HG03442 (cell line): ENCODE measurements at regions not wholly inside any gene's neighbourhood (a gene's known extent, or its start where the extent isn't known, plus 50 kb on each side); places are given as distances from the start of the nearest gene placed in this dataset.

ENCODE experiments used
- ATAC-seq: cut with Tn5 transposase; IDR thresholded peaks from one replicate; pipeline ENCODE4 v1.9.1; 2021; ENCODE audit warnings: mild to moderate bottlenecking, moderate library complexity; ENCODE audit not compliant: unreplicated experiment

GRCh38 chr2:150417278-150417677 is 70.2 kb downstream of the RND3 start:
- ATAC-seq = no peak

GRCh38 chr2:150415022-150415421 is 72.4 kb downstream of the RND3 start:
- ATAC-seq = no peak

GRCh38 chr2:150413910-150414309 is 73.6 kb downstream of the RND3 start:
- no peak for ATAC-seq

GRCh38 chr2:150413366-150413765 is 74.1 kb downstream of the RND3 start:
- no peak for ATAC-seq

GRCh38 chr2:150410809-150411208 is 76.7 kb downstream of the RND3 start:
- ATAC-seq = no peak

GRCh38 chr2:150409196-150409595 is 78.3 kb downstream of the RND3 start:
- ATAC-seq = no peak

GRCh38 chr2:150404147-150404546 is 83.3 kb downstream of the RND3 start:
- ATAC-seq = no peak

GRCh38 chr2:150403457-150403856 is 84.0 kb downstream of the RND3 start:
- peak; percentile 83 for ATAC-seq

GRCh38 chr2:150402953-150403352 is 84.5 kb downstream of the RND3 start:
- no peak for ATAC-seq

GRCh38 chr2:150400849-150401248 is 86.6 kb downstream of the RND3 start:
- no peak for ATAC-seq

GRCh38 chr2:150392614-150393013 is 94.9 kb downstream of the RND3 start:
- no peak for ATAC-seq

GRCh38 chr2:150391779-150392178 is 95.7 kb downstream of the RND3 start:
- ATAC-seq = no peak

GRCh38 chr2:150389447-150389846 is 98.0 kb downstream of the RND3 start:
- no peak for ATAC-seq

- ATAC-seq = no peak
These were observed 99.2 kb downstream of the RND3 start for GRCh38 chr2:150388289-150388625.

- no peak for ATAC-seq
These were observed 99.7 kb downstream of the RND3 start for GRCh38 chr2:150387586-150388288.

GRCh38 chr2:150385211-150385610 is 102.3 kb downstream of the RND3 start:
- no peak for ATAC-seq

GRCh38 chr2:150383587-150383986 is 103.9 kb downstream of the RND3 start:
- no peak for ATAC-seq

GRCh38 chr2:150379166-150379565 is 108.3 kb downstream of the RND3 start:
- ATAC-seq = no peak

- ATAC-seq = no peak
These were observed 108.8 kb downstream of the RND3 start for GRCh38 chr2:150378686-150379085.

- ATAC-seq = no peak
These were observed 110.7 kb downstream of the RND3 start for GRCh38 chr2:150376553-150377335.

GRCh38 chr2:150375333-150375732 is 112.1 kb downstream of the RND3 start:
- no peak for ATAC-seq

GRCh38 chr2:150374492-150374891 is 113.0 kb downstream of the RND3 start:
- ATAC-seq = no peak

- no peak for ATAC-seq
These were observed 114.1 kb downstream of the RND3 start for GRCh38 chr2:150373374-150373773.
